ENCODE measurements at regions not wholly inside any gene's neighbourhood (a gene's known extent, or its start where the extent isn't known, plus 50 kb on each side); places are given as distances from the start of the nearest gene placed in this dataset.

- no peak for DNase-seq (ENCODE audit: low read depth in 1 of 2, low spot score in 1 of 2)
These were observed 55.2 kb downstream of the IRX2 start for GRCh38 chr5:2696156-2696807.

- DNase-seq (ENCODE audit: low read depth in 1 of 2, low spot score in 1 of 2), result no peak
These were observed 56.1 kb downstream of the IRX2 start for GRCh38 chr5:2695200-2695891.

GRCh38 chr5:2691530-2691929 is 59.9 kb downstream of the IRX2 start:
- no peak for DNase-seq (ENCODE audit: low read depth in 1 of 2, low spot score in 1 of 2)

- no peak for DNase-seq (ENCODE audit: low read depth in 1 of 2, low spot score in 1 of 2)
These were observed 61.2 kb downstream of the IRX2 start for GRCh38 chr5:2690293-2690692.

GRCh38 chr5:2688586-2688985 is 62.9 kb downstream of the IRX2 start:
- DNase-seq (ENCODE audit: low read depth in 1 of 2, low spot score in 1 of 2), result no peak

GRCh38 chr5:2687746-2688145 is 63.7 kb downstream of the IRX2 start:
- DNase-seq (ENCODE audit: low read depth in 1 of 2, low spot score in 1 of 2), result no peak

GRCh38 chr5:2686321-2687124 is 65.0 kb downstream of the IRX2 start:
- no peak for DNase-seq (ENCODE audit: low read depth in 1 of 2, low spot score in 1 of 2)

- no peak for DNase-seq (ENCODE audit: low read depth in 1 of 2, low spot score in 1 of 2)
These were observed 65.7 kb downstream of the IRX2 start for GRCh38 chr5:2685651-2686272.

GRCh38 chr5:2684606-2685005 is 66.9 kb downstream of the IRX2 start:
- no peak for DNase-seq (ENCODE audit: low read depth in 1 of 2, low spot score in 1 of 2)

GRCh38 chr5:2683720-2684119 is 67.8 kb downstream of the IRX2 start:
- no peak for DNase-seq (ENCODE audit: low read depth in 1 of 2, low spot score in 1 of 2)

- DNase-seq (ENCODE audit: low read depth in 1 of 2, low spot score in 1 of 2), result no peak
These were observed 70.0 kb downstream of the IRX2 start for GRCh38 chr5:2681476-2681875.

- no peak for DNase-seq (ENCODE audit: low read depth in 1 of 2, low spot score in 1 of 2)
These were observed 70.5 kb downstream of the IRX2 start for GRCh38 chr5:2680979-2681378.

- no peak for DNase-seq (ENCODE audit: low read depth in 1 of 2, low spot score in 1 of 2)
These were observed 73.8 kb downstream of the IRX2 start for GRCh38 chr5:2677689-2678088.

GRCh38 chr5:2675548-2675947 is 75.9 kb downstream of the IRX2 start:
- DNase-seq (ENCODE audit: low read depth in 1 of 2, low spot score in 1 of 2), result no peak

- no peak for DNase-seq (ENCODE audit: low read depth in 1 of 2, low spot score in 1 of 2)
These were observed 77.0 kb downstream of the IRX2 start for GRCh38 chr5:2674456-2674855.

GRCh38 chr5:2670940-2671339 is 80.5 kb downstream of the IRX2 start:
- DNase-seq (ENCODE audit: low read depth in 1 of 2, low spot score in 1 of 2), result no peak

GRCh38 chr5:2669913-2670312 is 81.6 kb downstream of the IRX2 start:
- DNase-seq (ENCODE audit: low read depth in 1 of 2, low spot score in 1 of 2), result no peak

- no peak for DNase-seq (ENCODE audit: low read depth in 1 of 2, low spot score in 1 of 2)
These were observed 82.2 kb downstream of the IRX2 start for GRCh38 chr5:2669259-2669658.

GRCh38 chr5:2666081-2666480 is 85.4 kb downstream of the IRX2 start:
- DNase-seq (ENCODE audit: low read depth in 1 of 2, low spot score in 1 of 2), result no peak

GRCh38 chr5:2663489-2663888 is 88.0 kb downstream of the IRX2 start:
- no peak for DNase-seq (ENCODE audit: low read depth in 1 of 2, low spot score in 1 of 2)

- DNase-seq (ENCODE audit: low read depth in 1 of 2, low spot score in 1 of 2), result no peak
These were observed 91.2 kb downstream of the IRX2 start for GRCh38 chr5:2660315-2660714.
